ENCODE measurements at regions not wholly inside any gene's neighbourhood (a gene's known extent, or its start where the extent isn't known, plus 50 kb on each side); places are given as distances from the start of the nearest gene placed in this dataset.
A peak's percentile ranks its signal among the peaks of the same experiment; 100 is the strongest.

GRCh38 chrX:149124526-149125108, 380.5 kb downstream of the IDS start:
- H3K36me3 ChIP-seq: no peaks in the 10 kb centered on the region
- H3K4me3 ChIP-seq (replicated peaks in 1 of 3): no peak overlapping the region
- no peak for DNase-seq
- no peaks in the 10 kb centered on the region for H3K9me3 ChIP-seq
- H3K27ac ChIP-seq: no peak overlapping the region
- H3K4me1 ChIP-seq: no peaks in the 10 kb centered on the region
- H3K27me3 ChIP-seq: no peaks in the 10 kb centered on the region
- TF ChIP-seq POLR2A (IDR thresholded peaks at IDR 0.05): no peak
- no peak for TF ChIP-seq CTCF (IDR thresholded peaks at IDR 0.05)
- intact Hi-C loops (cut with DNase I): no loop called here
- 90 to 97% methylated on average over 3 of the region's 3 CpGs for WGBS, 2 donors

GRCh38 chrX:149121206-149121920, 383.7 kb downstream of the IDS start:
- Histone ChIP-seq H3K27me3 (no peaks in the 10 kb centered on the region), H3K9me3 (no peaks in the 10 kb centered on the region), H3K4me1 (no peaks in the 10 kb centered on the region), H3K27ac (no peak overlapping the region), H3K4me3 (replicated peaks in 1 of 3) (no peak overlapping the region), H3K36me3 (no peaks in the 10 kb centered on the region)
- intact Hi-C loops (cut with DNase I): no loop called here
- TF ChIP-seq POLR2A (IDR thresholded peaks at IDR 0.05): no peak
- TF ChIP-seq CTCF (IDR thresholded peaks at IDR 0.05): no peak
- peak; percentile 10 to 33 for DNase-seq
- WGBS, 2 donors: 28 to 52% methylated on average over 7 of the region's 7 CpGs

- Histone ChIP-seq H3K27me3 (no peaks in the 10 kb centered on the region), H3K4me1 (no peaks in the 10 kb centered on the region), H3K9me3 (no peaks in the 10 kb centered on the region), H3K4me3 (replicated peaks in 1 of 3) (no peak overlapping the region), H3K27ac (no peak overlapping the region), H3K36me3 (no peaks in the 10 kb centered on the region)
- TF ChIP-seq POLR2A (IDR thresholded peaks at IDR 0.05): no peak
- no peak for TF ChIP-seq CTCF (IDR thresholded peaks at IDR 0.05)
- no peak for DNase-seq
- 51 to 69% methylated on average over 2 of the region's 2 CpGs for WGBS, 2 donors
- intact Hi-C loops (cut with DNase I): no loop called here
Observed at GRCh38 chrX:149120459-149120858, 384.6 kb downstream of the IDS start.

GRCh38 chrX:149114874-149115273, 390.2 kb downstream of the IDS start:
- no peak for DNase-seq
- Histone ChIP-seq H3K4me1 (no peaks in the 10 kb centered on the region), H3K9me3 (no peaks in the 10 kb centered on the region), H3K4me3 (replicated peaks in 1 of 3) (no peak overlapping the region), H3K27ac (no peak overlapping the region), H3K27me3 (no peaks in the 10 kb centered on the region), H3K36me3 (no peaks in the 10 kb centered on the region)
- intact Hi-C loops (cut with DNase I): no loop called here
- 84 to 90% methylated on average over 4 of the region's 4 CpGs for WGBS, 2 donors
- no peak for TF ChIP-seq CTCF (IDR thresholded peaks at IDR 0.05)
- no peak for TF ChIP-seq POLR2A (IDR thresholded peaks at IDR 0.05)

GRCh38 chrX:149114001-149114400, 391.1 kb downstream of the IDS start:
- Histone ChIP-seq H3K27ac (no peak overlapping the region), H3K27me3 (no peaks in the 10 kb centered on the region), H3K4me1 (no peaks in the 10 kb centered on the region), H3K36me3 (no peaks in the 10 kb centered on the region), H3K4me3 (replicated peaks in 1 of 3) (no peak overlapping the region), H3K9me3 (no peaks in the 10 kb centered on the region)
- TF ChIP-seq CTCF (IDR thresholded peaks at IDR 0.05) (no peak), POLR2A (IDR thresholded peaks at IDR 0.05) (no peak)
- 100% methylated on average over 1 to 2 of the region's 15 CpGs for WGBS, 2 donors
- DNase-seq: no peak
- intact Hi-C loops (cut with DNase I): no loop called here

Data from thyroid gland (tissue), 4 donors.